WI38 (cell line): ENCODE measurements at regions not wholly inside any gene's neighbourhood (a gene's known extent, or its start where the extent isn't known, plus 50 kb on each side); places are given as distances from the start of the nearest gene placed in this dataset.

Experiments used
- H3K4me3 ChIP-seq: 2 replicates; pipeline ENCODE4 v1.5.1; 2011; ENCODE audit warnings: low read depth, mild to moderate bottlenecking, control low read depth, low read length
- CTCF ChIP-seq: IDR thresholded peaks from 2 replicates; pipeline ENCODE4 v1.5.1; 2012; ENCODE audit warnings: low read depth, mild to moderate bottlenecking, control low read depth, low read length

- H3K4me3 ChIP-seq, result no peak overlapping the region
- no peak for TF ChIP-seq CTCF
Observed at GRCh38 chr14:53848854-53849253, 107.8 kb downstream of the BMP4 start.

GRCh38 chr14:53847881-53848280 lies 108.7 kb downstream of the BMP4 start:
- TF ChIP-seq CTCF, result no peak
- H3K4me3 ChIP-seq, result no peak overlapping the region

GRCh38 chr14:53847057-53847456 lies 109.6 kb downstream of the BMP4 start:
- TF ChIP-seq CTCF, result no peak

GRCh38 chr14:53845813-53846693 lies 110.6 kb downstream of the BMP4 start:
- H3K4me3 ChIP-seq, result no peak overlapping the region
- TF ChIP-seq CTCF, result no peak

More at GRCh38 chr14:53847057-53847456, 109.6 kb downstream of the BMP4 start:
- H3K4me3 ChIP-seq, result no peak overlapping the region

- TF ChIP-seq CTCF, result no peak
- H3K4me3 ChIP-seq, result no peak overlapping the region
Observed at GRCh38 chr14:53842938-53843337, 113.7 kb downstream of the BMP4 start.

- TF ChIP-seq CTCF, result no peak
- no peak overlapping the region for H3K4me3 ChIP-seq
Observed at GRCh38 chr14:53841109-53842099, 115.2 kb downstream of the BMP4 start.
